ENCODE measurements at regions not wholly inside any gene's neighbourhood (a gene's known extent, or its start where the extent isn't known, plus 50 kb on each side); places are given as distances from the start of the nearest gene placed in this dataset.

GRCh38 chr9:26266146-26266793, 588.0 kb upstream of the TUSC1 start:
- no peak for TF ChIP-seq EZH2 (IDR thresholded peaks at IDR 0.05; ENCODE audit: insufficient read depth, poor library complexity, severe bottlenecking)
- TF ChIP-seq EZH2phosphoT487 (IDR thresholded peaks at IDR 0.05; ENCODE audit: insufficient read depth, low read depth), result no peak
